ENCODE measurements at regions not wholly inside any gene's neighbourhood (a gene's known extent, or its start where the extent isn't known, plus 50 kb on each side); places are given as distances from the start of the nearest gene placed in this dataset.

GRCh38 chr12:16658699-16659098, 52.7 kb upstream of the LMO3 start:
- TF ChIP-seq, protein P1, sequence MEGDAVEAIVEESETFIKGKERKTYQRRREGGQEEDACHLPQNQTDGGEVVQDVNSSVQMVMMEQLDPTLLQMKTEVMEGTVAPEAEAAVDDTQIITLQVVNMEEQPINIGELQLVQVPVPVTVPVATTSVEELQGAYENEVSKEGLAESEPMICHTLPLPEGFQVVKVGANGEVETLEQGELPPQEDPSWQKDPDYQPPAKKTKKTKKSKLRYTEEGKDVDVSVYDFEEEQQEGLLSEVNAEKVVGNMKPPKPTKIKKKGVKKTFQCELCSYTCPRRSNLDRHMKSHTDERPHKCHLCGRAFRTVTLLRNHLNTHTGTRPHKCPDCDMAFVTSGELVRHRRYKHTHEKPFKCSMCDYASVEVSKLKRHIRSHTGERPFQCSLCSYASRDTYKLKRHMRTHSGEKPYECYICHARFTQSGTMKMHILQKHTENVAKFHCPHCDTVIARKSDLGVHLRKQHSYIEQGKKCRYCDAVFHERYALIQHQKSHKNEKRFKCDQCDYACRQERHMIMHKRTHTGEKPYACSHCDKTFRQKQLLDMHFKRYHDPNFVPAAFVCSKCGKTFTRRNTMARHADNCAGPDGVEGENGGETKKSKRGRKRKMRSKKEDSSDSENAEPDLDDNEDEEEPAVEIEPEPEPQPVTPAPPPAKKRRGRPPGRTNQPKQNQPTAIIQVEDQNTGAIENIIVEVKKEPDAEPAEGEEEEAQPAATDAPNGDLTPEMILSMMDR (IDR thresholded peaks at IDR 0.05 in 4 of 5, conservative IDR thresholded peaks at IDR 0.05 in 1 of 5), result no peak
- TF ChIP-seq POLR2A (IDR thresholded peaks at IDR 0.05), result no peak
